NCI-H2196 (cell line): ENCODE measurements at regions not wholly inside any gene's neighbourhood (a gene's known extent, or its start where the extent isn't known, plus 50 kb on each side); places are given as distances from the start of the nearest gene placed in this dataset.
A peak's percentile ranks its signal among the peaks of the same experiment; 100 is the strongest.

Experiments
- DNase-seq: peaks from one replicate; lab custom pipeline; 2025; ENCODE audit not compliant: unreplicated experiment; lab: John Stamatoyannopoulos, UW

- DNase-seq, result no peak
Measured at GRCh38 chr18:51643483-51643882, 446.0 kb upstream of the MEX3C start.

GRCh38 chr18:51645607-51646006, 448.1 kb upstream of the MEX3C start:
- no peak for DNase-seq

GRCh38 chr18:51647346-51647745, 449.9 kb upstream of the MEX3C start:
- DNase-seq, result no peak

GRCh38 chr18:51647942-51648341, 450.5 kb upstream of the MEX3C start:
- no peak for DNase-seq

GRCh38 chr18:51649796-51650195, 452.3 kb upstream of the MEX3C start:
- no peak for DNase-seq

- DNase-seq, result no peak
Measured at GRCh38 chr18:51651761-51652160, 454.3 kb upstream of the MEX3C start.

GRCh38 chr18:51653507-51654213, 456.2 kb upstream of the MEX3C start:
- DNase-seq, result no peak

GRCh38 chr18:51654488-51655326, 457.2 kb upstream of the MEX3C start:
- DNase-seq, result no peak

GRCh38 chr18:51655327-51655698, 457.8 kb upstream of the MEX3C start:
- no peak for DNase-seq

GRCh38 chr18:51656249-51656648, 458.8 kb upstream of the MEX3C start:
- DNase-seq, result no peak

- no peak for DNase-seq
Measured at GRCh38 chr18:51658436-51658835, 461.0 kb upstream of the MEX3C start.

GRCh38 chr18:51659781-51660180, 462.3 kb upstream of the MEX3C start:
- DNase-seq, result no peak

- no peak for DNase-seq
Measured at GRCh38 chr18:51660188-51660715, 462.8 kb upstream of the MEX3C start.

GRCh38 chr18:51664236-51664635, 466.8 kb upstream of the MEX3C start:
- no peak for DNase-seq

GRCh38 chr18:51666763-51667191, 469.3 kb upstream of the MEX3C start:
- DNase-seq, result peak; percentile 9

- peak; percentile 60 for DNase-seq
Measured at GRCh38 chr18:51668101-51668500, 470.6 kb upstream of the MEX3C start.

- no peak for DNase-seq
Measured at GRCh38 chr18:51668607-51669006, 471.1 kb upstream of the MEX3C start.

- DNase-seq, result no peak
Measured at GRCh38 chr18:51686590-51686989, 489.1 kb upstream of the MEX3C start.

- DNase-seq, result no peak
Measured at GRCh38 chr18:51687845-51688585, 490.5 kb upstream of the MEX3C start.

- DNase-seq, result no peak
Measured at GRCh38 chr18:51692612-51693011, 495.1 kb upstream of the MEX3C start.

- DNase-seq, result no peak
Measured at GRCh38 chr18:51711298-51711889, 513.9 kb upstream of the MEX3C start.
